Ascending aorta (tissue), 2 donors: ENCODE measurements at regions not wholly inside any gene's neighbourhood (a gene's known extent, or its start where the extent isn't known, plus 50 kb on each side); places are given as distances from the start of the nearest gene placed in this dataset.

Source experiments
- DNase-seq, 2 donors: peaks; one replicate each; pipeline ENCODE4 v3.0.0-alpha.2; 2019; ENCODE audit warnings: low spot score in 2 of 2
- H3K27ac ChIP-seq, 2 donors: fragments of 200-600 bp; sonication (generic); one replicate each; pipeline ENCODE4 v1.5.1; 2016 to 2017; ENCODE audit warnings: mild to moderate bottlenecking in 1 of 2
- H3K27me3 ChIP-seq: fragments of 200-600 bp; sonication (generic); one replicate; pipeline ENCODE4 v1.5.1; 2017
- H3K36me3 ChIP-seq, 2 donors: fragments of 200-600 bp; sonication (generic); one replicate each; pipeline ENCODE4 v1.5.1; 2016
- H3K4me1 ChIP-seq, 2 donors: fragments of 200-600 bp; sonication (generic); one replicate each; pipeline ENCODE4 v1.5.1; 2016 to 2017; ENCODE audit warnings: mild to moderate bottlenecking in 1 of 2
- H3K4me3 ChIP-seq, 2 donors: fragments of 200-600 bp; sonication (generic); one replicate each; pipeline ENCODE4 v1.5.1; 2016 to 2017; ENCODE audit warnings: mild to moderate bottlenecking in 1 of 2
- H3K9me3 ChIP-seq, 2 donors: fragments of 200-600 bp; sonication (generic); one replicate each; pipeline ENCODE4 v1.5.1; 2016
- intact Hi-C: fragments of 100-400 bp; cut with DNase I; formaldehyde crosslinking; loops from one replicate; pipeline ENCODE4 v1.15.1; 2023
- TF ChIP-seq, protein P1 (sequence below), 3 experiments: fragments of 200-600 bp in 2 of 3; fragments of 450-650 bp in 1 of 3; sonication (generic) in 2 of 3; IDR thresholded peaks; one replicate each; pipeline ENCODE4 v1.5.1; 2016 to 2019; ENCODE audit warnings: antibody characterized with exemption in 3 of 3, mild to moderate bottlenecking in 1 of 3, moderate library complexity in 1 of 3

DNA sequence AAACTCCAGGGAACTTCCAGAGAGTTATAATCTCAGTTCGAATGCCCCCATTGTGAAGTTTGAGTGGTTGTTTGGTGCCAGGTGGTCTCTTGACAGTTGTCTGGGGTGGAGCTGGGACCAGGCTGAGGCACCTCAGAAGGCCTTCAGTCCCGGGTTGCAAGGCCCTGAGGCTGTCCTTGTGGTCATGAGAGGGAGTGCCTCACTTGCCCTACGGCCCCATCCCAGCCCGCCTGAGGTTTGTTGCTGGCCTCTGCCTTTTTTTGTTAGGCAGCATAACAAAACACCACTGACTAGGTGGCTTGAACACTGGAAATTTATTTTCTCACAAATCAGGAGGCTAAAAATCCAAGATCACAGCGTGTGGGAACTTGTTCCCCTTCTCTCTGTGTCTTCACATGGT lies 73.0 kb upstream of the PAPPA start:
- no peaks in the 10 kb centered on the region for H3K36me3 ChIP-seq
- TF ChIP-seq, protein P1, sequence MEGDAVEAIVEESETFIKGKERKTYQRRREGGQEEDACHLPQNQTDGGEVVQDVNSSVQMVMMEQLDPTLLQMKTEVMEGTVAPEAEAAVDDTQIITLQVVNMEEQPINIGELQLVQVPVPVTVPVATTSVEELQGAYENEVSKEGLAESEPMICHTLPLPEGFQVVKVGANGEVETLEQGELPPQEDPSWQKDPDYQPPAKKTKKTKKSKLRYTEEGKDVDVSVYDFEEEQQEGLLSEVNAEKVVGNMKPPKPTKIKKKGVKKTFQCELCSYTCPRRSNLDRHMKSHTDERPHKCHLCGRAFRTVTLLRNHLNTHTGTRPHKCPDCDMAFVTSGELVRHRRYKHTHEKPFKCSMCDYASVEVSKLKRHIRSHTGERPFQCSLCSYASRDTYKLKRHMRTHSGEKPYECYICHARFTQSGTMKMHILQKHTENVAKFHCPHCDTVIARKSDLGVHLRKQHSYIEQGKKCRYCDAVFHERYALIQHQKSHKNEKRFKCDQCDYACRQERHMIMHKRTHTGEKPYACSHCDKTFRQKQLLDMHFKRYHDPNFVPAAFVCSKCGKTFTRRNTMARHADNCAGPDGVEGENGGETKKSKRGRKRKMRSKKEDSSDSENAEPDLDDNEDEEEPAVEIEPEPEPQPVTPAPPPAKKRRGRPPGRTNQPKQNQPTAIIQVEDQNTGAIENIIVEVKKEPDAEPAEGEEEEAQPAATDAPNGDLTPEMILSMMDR (IDR thresholded peaks at IDR 0.05), result no peak
- H3K9me3 ChIP-seq, result no peaks in the 10 kb centered on the region
- intact Hi-C loops, result no loop called here
- DNase-seq, result no peak
- no peaks in the 10 kb centered on the region for H3K4me1 ChIP-seq
- no peak overlapping the region for H3K27ac ChIP-seq
- H3K27me3 ChIP-seq, result no peaks in the 10 kb centered on the region
- no peak overlapping the region for H3K4me3 ChIP-seq

DNA sequence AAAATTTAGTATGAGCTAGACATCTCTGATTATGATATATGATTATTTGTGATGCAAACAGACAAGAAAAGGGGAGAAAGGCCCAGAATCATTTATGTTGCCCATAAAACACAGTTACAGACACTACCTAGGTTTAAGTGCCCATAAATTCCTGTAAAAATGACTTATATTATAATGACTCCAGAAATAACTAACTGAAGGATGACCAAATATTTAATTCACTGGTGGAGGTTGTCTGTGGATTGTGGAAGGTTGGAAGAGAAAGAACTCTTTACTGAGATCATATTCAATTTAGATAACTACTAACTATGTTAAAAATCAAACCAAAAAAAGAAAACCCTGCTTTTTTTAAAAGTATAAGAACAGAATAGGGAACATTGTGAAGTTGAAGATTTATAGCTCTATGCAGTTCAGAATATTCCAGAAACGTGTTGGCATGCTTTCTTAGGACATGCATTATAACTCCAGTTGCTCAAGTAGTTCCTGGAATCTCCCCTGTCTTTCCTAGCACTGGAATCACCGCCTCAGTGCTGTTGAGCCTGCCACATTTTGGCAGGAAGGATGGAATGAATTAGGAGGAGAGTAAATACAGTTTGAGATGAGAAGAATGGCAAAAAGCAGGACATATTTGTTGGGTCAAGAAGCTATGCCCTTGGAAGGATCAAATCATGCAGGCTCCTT lies 72.0 kb upstream of the PAPPA start:
- TF ChIP-seq, protein P1 (IDR thresholded peaks at IDR 0.05), result no peak
- intact Hi-C loops, result no loop called here

DNA sequence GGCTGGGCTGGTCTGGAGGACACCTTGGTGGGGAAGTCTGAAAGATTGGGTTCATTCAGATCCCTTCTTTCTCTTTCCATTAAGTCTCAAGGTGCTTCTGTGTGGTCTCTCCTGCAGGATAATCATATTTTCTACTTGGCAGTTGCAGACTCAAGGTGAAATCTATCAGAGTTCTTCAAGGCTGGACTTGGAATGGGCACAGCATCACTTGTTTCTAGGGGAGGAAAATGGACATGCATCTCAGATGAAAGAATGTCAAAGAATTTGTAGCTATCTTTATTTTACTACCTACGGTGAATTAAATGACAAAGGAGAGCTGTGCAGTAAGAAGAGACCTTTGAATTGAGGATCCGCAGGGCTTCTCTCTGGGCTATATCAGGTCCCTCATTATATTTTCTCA lies 69.8 kb upstream of the PAPPA start:
- TF ChIP-seq, protein P1 (IDR thresholded peaks at IDR 0.05), result no peak
- no peak for DNase-seq
- no peaks in the 10 kb centered on the region for H3K27me3 ChIP-seq
- no peaks in the 10 kb centered on the region for H3K9me3 ChIP-seq
- no peak overlapping the region for H3K27ac ChIP-seq
- intact Hi-C loops, result no loop called here
- H3K4me1 ChIP-seq, result no peaks in the 10 kb centered on the region
- H3K4me3 ChIP-seq, result no peak overlapping the region
- H3K36me3 ChIP-seq, result no peaks in the 10 kb centered on the region

More for the DNA sequence above, 72.0 kb upstream of the PAPPA start:
- Histone ChIP-seq H3K27ac (no peak overlapping the region), H3K4me1 (no peaks in the 10 kb centered on the region), H3K9me3 (no peaks in the 10 kb centered on the region), H3K36me3 (no peaks in the 10 kb centered on the region), H3K4me3 (no peak overlapping the region), H3K27me3 (no peaks in the 10 kb centered on the region)
- DNase-seq, result no peak

DNA sequence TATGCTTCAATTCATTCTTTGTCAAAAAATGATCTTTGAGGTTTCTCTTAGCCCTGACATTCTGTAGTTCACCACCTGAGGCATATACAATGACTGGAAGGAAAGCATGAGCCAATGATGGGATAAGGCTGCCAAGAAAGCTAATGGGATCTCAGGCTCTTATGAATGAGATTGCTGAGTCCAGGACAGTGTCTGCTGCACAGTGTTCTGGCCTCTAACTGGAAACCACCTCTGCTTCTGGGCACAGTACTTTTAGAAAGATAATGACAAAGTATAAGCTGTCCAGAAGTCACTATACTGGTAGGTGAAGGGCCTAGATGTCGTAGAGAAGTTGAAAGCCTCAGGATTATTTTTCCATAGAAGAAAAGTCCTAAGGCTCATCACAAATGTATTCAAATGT lies 69.1 kb upstream of the PAPPA start:
- Histone ChIP-seq H3K36me3 (no peaks in the 10 kb centered on the region), H3K27ac (no peak overlapping the region), H3K9me3 (no peaks in the 10 kb centered on the region), H3K27me3 (no peaks in the 10 kb centered on the region), H3K4me3 (no peak overlapping the region), H3K4me1 (no peaks in the 10 kb centered on the region)
- DNase-seq, result no peak
- intact Hi-C loops, result no loop called here
- TF ChIP-seq, protein P1 (IDR thresholded peaks at IDR 0.05), result no peak

DNA sequence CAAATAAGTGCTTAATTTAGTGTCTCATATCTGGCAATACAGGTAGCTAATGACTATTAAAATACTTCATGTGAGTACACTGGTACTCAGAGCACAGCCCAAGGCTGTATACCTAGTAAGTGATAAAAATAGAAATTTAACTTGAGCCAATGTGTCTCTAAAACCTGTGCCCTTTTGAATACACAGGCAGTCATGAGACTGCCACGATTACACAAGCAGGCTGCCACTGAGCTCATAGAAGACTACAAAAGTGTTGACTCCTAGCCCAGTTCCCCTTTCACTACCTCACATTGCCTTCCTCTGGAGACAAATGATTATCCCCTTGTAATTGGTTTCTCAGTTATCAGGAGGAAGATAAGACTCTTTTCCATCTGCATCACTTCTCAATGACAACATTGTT lies 66.3 kb upstream of the PAPPA start:
- H3K9me3 ChIP-seq, result no peaks in the 10 kb centered on the region
- intact Hi-C loops, result no loop called here
- H3K4me1 ChIP-seq, result no peaks in the 10 kb centered on the region
- peak in 1 of 2 donors; percentile 19 for DNase-seq
- H3K27ac ChIP-seq, result no peak overlapping the region
- TF ChIP-seq, protein P1 (IDR thresholded peaks at IDR 0.05), result no peak
- no peaks in the 10 kb centered on the region for H3K27me3 ChIP-seq
- H3K4me3 ChIP-seq, result no peak overlapping the region
- H3K36me3 ChIP-seq, result no peaks in the 10 kb centered on the region

DNA sequence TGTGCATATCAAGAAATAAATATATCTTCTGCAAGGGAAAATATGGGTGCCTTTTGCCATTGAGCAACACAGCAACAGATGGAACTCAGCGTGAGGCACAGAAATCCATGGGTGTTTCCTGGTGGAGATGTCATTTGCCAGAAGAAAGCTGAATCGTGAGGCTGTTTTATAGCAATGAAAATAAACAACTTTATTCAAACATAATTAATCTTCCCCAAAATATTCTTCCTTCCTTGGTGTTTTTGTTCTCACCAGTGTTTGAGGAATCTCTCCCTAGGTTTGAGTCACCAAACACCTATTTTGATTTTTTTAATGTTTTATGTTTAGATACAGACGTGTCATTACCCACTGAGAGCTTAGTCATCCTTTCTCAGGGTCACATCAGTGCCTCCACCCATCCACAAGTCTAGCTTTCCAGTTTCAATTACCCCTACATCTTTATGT lies 65.8 kb upstream of the PAPPA start:
- no peak for DNase-seq
- intact Hi-C loops, result no loop called here
- no peaks in the 10 kb centered on the region for H3K4me1 ChIP-seq
- H3K36me3 ChIP-seq, result no peaks in the 10 kb centered on the region
- no peak overlapping the region for H3K4me3 ChIP-seq
- TF ChIP-seq, protein P1 (IDR thresholded peaks at IDR 0.05), result no peak
- no peaks in the 10 kb centered on the region for H3K9me3 ChIP-seq
- no peak overlapping the region for H3K27ac ChIP-seq
- H3K27me3 ChIP-seq, result no peaks in the 10 kb centered on the region
